Vagina (tissue), 2 donors: ENCODE measurements at regions not wholly inside any gene's neighbourhood (a gene's known extent, or its start where the extent isn't known, plus 50 kb on each side); places are given as distances from the start of the nearest gene placed in this dataset.

Experiments used
- DNase-seq, 2 donors: peaks; one replicate each; pipeline ENCODE4 v3.0.0-alpha.2; 2017; ENCODE audit errors: extremely low spot score in 2 of 2
- H3K27ac ChIP-seq: fragments of 200-600 bp; sonication (generic); one replicate; pipeline ENCODE4 v1.5.1; 2019
- H3K27me3 ChIP-seq: fragments of 200-600 bp; sonication (generic); one replicate; pipeline ENCODE4 v1.5.1; 2019
- H3K36me3 ChIP-seq, 2 donors: fragments of 200-600 bp; sonication (generic); one replicate each; pipeline ENCODE4 v1.5.1; 2017 to 2019
- H3K4me1 ChIP-seq: fragments of 200-600 bp; sonication (generic); one replicate; pipeline ENCODE4 v1.5.1; 2019
- H3K4me3 ChIP-seq, 2 donors: fragments of 200-600 bp; sonication (generic); 1 replicate in 1 of 2; 2 replicates in 1 of 2; pipeline ENCODE4 v1.5.1; 2016 to 2019
- H3K9me3 ChIP-seq: fragments of 200-600 bp; sonication (generic); one replicate; pipeline ENCODE4 v1.5.1; 2019
- POLR2A ChIP-seq, 2 donors: fragments of 450-650 bp; IDR thresholded peaks; one replicate each; pipeline ENCODE4 v1.6.1; 2017; ENCODE audit warnings: antibody characterized with exemption in 2 of 2, mild to moderate bottlenecking in 2 of 2, moderate library complexity in 2 of 2
- POLR2AphosphoS5 ChIP-seq, 2 donors: sonication (generic); formaldehyde crosslinking; IDR thresholded peaks; one replicate each; pipeline ENCODE4 v1.9.0; 2017; ENCODE audit warnings: antibody characterized with exemption in 2 of 2, mild to moderate bottlenecking in 2 of 2, low read depth in 1 of 2; ENCODE audit not compliant: insufficient read depth in 1 of 2
- intact Hi-C: fragments of 100-400 bp; cut with DNase I; formaldehyde crosslinking; loops from one replicate; pipeline ENCODE4 v1.15.1; 2023
- TF ChIP-seq, protein P1 (sequence below), 3 experiments: fragments of 450-650 bp in 2 of 3; fragments of 200-600 bp in 1 of 3; sonication (generic) in 1 of 3; IDR thresholded peaks; one replicate each; pipeline ENCODE4 v1.5.1; 2017 to 2019; ENCODE audit warnings: antibody characterized with exemption in 3 of 3, mild to moderate bottlenecking in 2 of 3, moderate library complexity in 2 of 3

DNA sequence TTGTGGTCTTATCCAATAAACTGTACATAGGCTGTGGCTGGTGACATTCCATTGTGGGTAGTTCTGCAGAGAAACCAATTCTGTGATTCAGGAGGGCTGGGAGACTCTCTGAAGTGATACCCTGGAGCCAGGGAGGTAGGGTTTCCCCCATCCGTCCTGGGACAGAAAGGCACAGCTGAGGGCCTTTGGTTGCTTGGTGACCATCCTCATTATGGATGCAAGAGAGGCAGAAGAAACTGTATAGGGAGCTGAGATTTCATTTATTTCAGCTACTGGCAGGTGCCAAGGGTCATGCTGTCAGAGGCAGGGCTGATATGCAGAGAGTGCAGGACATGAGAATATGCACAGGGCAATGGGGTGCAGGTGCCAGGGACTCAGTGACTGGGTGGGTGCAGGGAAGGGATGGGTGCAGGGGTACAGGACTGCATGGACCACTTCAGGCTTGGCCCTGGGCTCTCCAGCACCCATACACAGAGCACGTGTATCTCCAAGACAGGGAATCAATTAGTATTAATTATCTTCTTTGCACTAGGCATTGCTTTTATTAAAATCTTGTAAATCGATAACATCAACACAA is 236.5 kb downstream of the ICE1 start:
- no peaks in the 10 kb centered on the region for H3K27me3 ChIP-seq
- H3K4me1 ChIP-seq: no peaks in the 10 kb centered on the region
- TF ChIP-seq POLR2A (IDR thresholded peaks at IDR 0.05) (no peak), POLR2AphosphoS5 (IDR thresholded peaks at IDR 0.05; ENCODE audit: insufficient read depth in 1 of 2, low read depth in 1 of 2) (no peak)
- TF ChIP-seq, protein P1, sequence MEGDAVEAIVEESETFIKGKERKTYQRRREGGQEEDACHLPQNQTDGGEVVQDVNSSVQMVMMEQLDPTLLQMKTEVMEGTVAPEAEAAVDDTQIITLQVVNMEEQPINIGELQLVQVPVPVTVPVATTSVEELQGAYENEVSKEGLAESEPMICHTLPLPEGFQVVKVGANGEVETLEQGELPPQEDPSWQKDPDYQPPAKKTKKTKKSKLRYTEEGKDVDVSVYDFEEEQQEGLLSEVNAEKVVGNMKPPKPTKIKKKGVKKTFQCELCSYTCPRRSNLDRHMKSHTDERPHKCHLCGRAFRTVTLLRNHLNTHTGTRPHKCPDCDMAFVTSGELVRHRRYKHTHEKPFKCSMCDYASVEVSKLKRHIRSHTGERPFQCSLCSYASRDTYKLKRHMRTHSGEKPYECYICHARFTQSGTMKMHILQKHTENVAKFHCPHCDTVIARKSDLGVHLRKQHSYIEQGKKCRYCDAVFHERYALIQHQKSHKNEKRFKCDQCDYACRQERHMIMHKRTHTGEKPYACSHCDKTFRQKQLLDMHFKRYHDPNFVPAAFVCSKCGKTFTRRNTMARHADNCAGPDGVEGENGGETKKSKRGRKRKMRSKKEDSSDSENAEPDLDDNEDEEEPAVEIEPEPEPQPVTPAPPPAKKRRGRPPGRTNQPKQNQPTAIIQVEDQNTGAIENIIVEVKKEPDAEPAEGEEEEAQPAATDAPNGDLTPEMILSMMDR (IDR thresholded peaks at IDR 0.05): no peak
- H3K27ac ChIP-seq: no peak overlapping the region
- intact Hi-C loops: no loop called here
- DNase-seq: no peak
- no peak overlapping the region for H3K4me3 ChIP-seq
- no peaks in the 10 kb centered on the region for H3K9me3 ChIP-seq
- H3K36me3 ChIP-seq: no peaks in the 10 kb centered on the region

GRCh38 chr5:5658226-5658625 is 235.7 kb downstream of the ICE1 start:
- TF ChIP-seq POLR2AphosphoS5 (IDR thresholded peaks at IDR 0.05; ENCODE audit: insufficient read depth in 1 of 2, low read depth in 1 of 2): peak in 1 of 2 donors; percentile 27
- TF ChIP-seq, protein P1 (IDR thresholded peaks at IDR 0.05): no peak
- intact Hi-C loops: no loop called here
- no peak for DNase-seq
- Histone ChIP-seq H3K36me3 (no peaks in the 10 kb centered on the region), H3K4me3 (no peak overlapping the region), H3K27me3 (no peaks in the 10 kb centered on the region), H3K27ac (no peak overlapping the region), H3K9me3 (no peaks in the 10 kb centered on the region), H3K4me1 (no peaks in the 10 kb centered on the region)

DNA sequence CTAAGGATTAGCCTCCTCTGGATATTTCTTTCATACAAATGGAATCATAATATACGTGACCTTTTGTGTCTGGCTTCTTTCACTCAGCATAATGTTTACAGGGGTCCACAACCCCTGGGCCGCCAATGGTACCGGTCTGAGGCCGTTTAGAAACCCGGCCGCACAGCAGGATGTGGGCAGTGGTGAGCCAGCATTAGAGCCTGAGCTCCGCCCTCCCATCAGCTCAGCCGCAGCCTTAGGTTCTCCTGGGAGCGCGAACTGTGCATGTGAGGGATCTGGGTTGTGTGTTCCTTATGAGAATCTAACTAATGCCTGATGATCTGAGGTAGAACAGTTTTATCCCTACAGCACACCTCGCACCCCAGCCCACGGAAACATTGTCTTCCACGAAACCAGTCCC is 229.7 kb downstream of the ICE1 start:
- H3K36me3 ChIP-seq: no peaks in the 10 kb centered on the region
- no peak overlapping the region for H3K4me3 ChIP-seq
- H3K27me3 ChIP-seq: no peaks in the 10 kb centered on the region
- intact Hi-C loops: no loop called here
- H3K4me1 ChIP-seq: no peaks in the 10 kb centered on the region
- H3K9me3 ChIP-seq: no peaks in the 10 kb centered on the region
- no peak for TF ChIP-seq POLR2AphosphoS5 (IDR thresholded peaks at IDR 0.05; ENCODE audit: insufficient read depth in 1 of 2, low read depth in 1 of 2)
- TF ChIP-seq, protein P1 (IDR thresholded peaks at IDR 0.05): no peak
- TF ChIP-seq POLR2A (IDR thresholded peaks at IDR 0.05): no peak
- H3K27ac ChIP-seq: no peak overlapping the region
- no peak for DNase-seq

DNA sequence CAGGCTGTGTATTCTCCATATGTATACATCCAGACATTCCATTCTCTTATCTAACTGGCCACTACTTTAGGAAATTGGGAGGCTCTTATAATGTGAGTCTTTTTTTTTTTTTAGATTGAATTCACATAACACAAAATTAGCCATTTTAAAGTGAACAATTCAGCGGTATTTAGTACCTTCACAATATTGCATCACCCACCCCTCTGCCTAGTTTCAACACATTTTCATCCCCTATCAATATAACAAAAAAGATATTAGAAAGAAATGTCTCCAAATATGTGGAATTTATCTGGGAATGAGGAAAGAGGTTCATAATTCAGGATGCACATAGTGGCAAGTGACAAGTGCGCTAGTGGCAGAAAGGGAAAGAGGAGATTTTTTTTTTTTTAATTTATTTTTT is 228.5 kb downstream of the ICE1 start:
- TF ChIP-seq POLR2A (IDR thresholded peaks at IDR 0.05) (no peak), POLR2AphosphoS5 (IDR thresholded peaks at IDR 0.05; ENCODE audit: insufficient read depth in 1 of 2, low read depth in 1 of 2) (no peak)
- TF ChIP-seq, protein P1 (IDR thresholded peaks at IDR 0.05): no peak
- no peaks in the 10 kb centered on the region for H3K36me3 ChIP-seq

GRCh38 chr5:5650242-5650641 is 227.8 kb downstream of the ICE1 start:
- intact Hi-C loops: no loop called here
- TF ChIP-seq POLR2A (IDR thresholded peaks at IDR 0.05): no peak
- TF ChIP-seq, protein P1 (IDR thresholded peaks at IDR 0.05): no peak
- no peak for TF ChIP-seq POLR2AphosphoS5 (IDR thresholded peaks at IDR 0.05; ENCODE audit: insufficient read depth in 1 of 2, low read depth in 1 of 2)
- no peaks in the 10 kb centered on the region for H3K9me3 ChIP-seq
- H3K36me3 ChIP-seq: no peaks in the 10 kb centered on the region
- DNase-seq: no peak
- no peak overlapping the region for H3K27ac ChIP-seq
- H3K4me3 ChIP-seq: no peak overlapping the region
- no peaks in the 10 kb centered on the region for H3K4me1 ChIP-seq
- no peaks in the 10 kb centered on the region for H3K27me3 ChIP-seq

More for the DNA sequence above, 228.5 kb downstream of the ICE1 start:
- intact Hi-C loops: no loop called here
- no peak for DNase-seq
- H3K4me3 ChIP-seq: no peak overlapping the region
- H3K4me1 ChIP-seq: no peaks in the 10 kb centered on the region
- H3K27me3 ChIP-seq: no peaks in the 10 kb centered on the region
- H3K27ac ChIP-seq: no peak overlapping the region
- H3K9me3 ChIP-seq: no peaks in the 10 kb centered on the region
